Fibroblast of skin of left quadriceps (primary cell): ENCODE measurements at regions not wholly inside any gene's neighbourhood (a gene's known extent, or its start where the extent isn't known, plus 50 kb on each side); places are given as distances from the start of the nearest gene placed in this dataset.

Source experiments
- DNase-seq, 2 experiments: peaks; one replicate each; pipeline ENCODE4 v3.0.0-alpha.2; 2013; ENCODE audit warnings: low read depth in 2 of 2

GRCh38 chr9:107660976-107661375 lies 171.4 kb upstream of the KLF4 start:
- DNase-seq, result no peak

DNA sequence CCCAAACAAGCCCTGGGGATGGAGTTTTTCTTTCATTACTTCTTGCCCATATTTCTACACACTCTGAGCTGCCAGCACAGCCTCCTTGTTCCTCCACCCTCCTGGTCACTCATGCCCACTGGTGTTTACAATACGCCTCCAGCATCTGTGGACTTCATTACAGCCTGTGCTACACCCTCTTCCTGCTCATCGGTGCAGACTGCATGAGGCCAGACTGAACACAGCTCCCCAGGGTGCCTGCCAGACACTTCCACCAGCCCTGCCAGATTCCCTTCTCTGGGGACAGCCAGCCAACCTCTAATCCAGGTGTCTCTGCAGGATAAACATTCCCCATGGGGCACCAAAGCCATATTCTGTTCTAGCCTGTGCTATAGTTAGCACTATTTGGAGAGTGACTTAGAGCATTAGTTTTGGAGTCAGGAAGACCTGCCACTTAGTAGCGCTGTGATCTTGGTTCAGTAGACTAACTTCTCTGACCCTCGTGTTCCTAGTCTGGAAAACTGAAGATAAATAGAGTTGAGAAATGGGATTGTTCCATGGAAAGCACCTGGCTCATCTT lies 163.8 kb upstream of the KLF4 start:
- DNase-seq, result no peak

- DNase-seq, result no peak
These were observed 161.4 kb upstream of the KLF4 start for GRCh38 chr9:107650995-107651394.

DNA sequence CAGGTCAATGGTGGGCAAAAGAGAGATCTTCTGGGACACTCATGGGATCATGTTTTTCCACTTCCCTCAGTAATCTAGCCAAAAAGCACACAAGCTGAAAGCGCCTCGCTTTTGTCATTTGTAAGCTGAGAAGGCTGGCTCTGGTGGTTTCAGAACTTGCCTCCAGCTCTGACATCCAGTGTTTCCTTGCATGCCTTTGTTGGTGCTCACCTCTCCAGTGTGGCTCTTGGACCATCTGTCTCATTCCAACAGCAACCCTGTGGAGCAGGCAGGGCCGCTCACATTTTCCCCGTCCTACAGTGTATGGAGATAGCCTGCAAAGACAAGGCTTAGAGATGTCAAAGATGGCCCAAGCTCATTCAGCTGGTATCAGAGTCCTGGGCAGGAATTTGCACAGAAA lies 160.8 kb upstream of the KLF4 start:
- DNase-seq, result no peak

GRCh38 chr9:107648153-107648715 lies 158.7 kb upstream of the KLF4 start:
- DNase-seq, result peak; percentile 78 to 80

- DNase-seq, result no peak
These were observed 158.0 kb upstream of the KLF4 start for GRCh38 chr9:107647611-107648010.

DNA sequence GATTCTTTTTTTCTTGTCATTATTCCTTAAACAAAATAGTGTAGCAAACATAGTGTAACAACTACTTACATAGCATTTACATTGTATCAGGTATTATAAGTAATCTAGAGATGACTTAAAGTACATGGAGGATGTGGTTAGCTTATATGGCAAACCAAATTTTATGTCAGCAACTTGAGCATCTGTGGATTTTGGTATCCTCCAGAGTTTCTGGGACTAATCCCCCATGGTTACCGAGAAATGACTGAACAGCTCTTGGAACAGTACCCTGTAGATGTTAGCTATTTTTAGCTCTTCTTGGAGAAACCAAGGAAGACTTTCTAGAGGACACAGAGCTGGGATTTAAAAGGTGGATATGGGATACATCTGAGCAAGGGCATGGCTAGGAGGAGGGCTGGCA lies 157.6 kb upstream of the KLF4 start:
- DNase-seq, result no peak

DNA sequence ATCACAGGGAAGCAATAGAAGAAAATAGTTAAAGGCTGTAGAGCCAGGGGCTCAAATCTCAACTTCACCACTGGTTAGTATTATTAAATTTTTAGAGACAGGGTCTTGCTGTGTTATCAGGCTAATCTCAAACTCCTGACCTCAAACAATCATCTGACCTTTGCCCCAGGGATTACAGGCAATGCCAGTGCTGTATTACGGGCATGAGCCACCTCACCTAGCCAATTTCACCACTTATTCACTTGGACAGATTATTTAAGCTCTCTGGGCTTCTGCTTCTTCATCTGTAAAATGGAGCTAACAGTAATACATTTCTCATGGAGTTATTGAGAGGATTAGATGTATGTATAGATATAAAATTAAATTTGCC lies 155.9 kb upstream of the KLF4 start:
- DNase-seq, result no peak

- DNase-seq, result no peak
These were observed 155.3 kb upstream of the KLF4 start for GRCh38 chr9:107644733-107645463.

GRCh38 chr9:107639426-107639825 lies 149.9 kb upstream of the KLF4 start:
- DNase-seq, result no peak

GRCh38 chr9:107638521-107639310 lies 149.1 kb upstream of the KLF4 start:
- DNase-seq, result no peak

DNA sequence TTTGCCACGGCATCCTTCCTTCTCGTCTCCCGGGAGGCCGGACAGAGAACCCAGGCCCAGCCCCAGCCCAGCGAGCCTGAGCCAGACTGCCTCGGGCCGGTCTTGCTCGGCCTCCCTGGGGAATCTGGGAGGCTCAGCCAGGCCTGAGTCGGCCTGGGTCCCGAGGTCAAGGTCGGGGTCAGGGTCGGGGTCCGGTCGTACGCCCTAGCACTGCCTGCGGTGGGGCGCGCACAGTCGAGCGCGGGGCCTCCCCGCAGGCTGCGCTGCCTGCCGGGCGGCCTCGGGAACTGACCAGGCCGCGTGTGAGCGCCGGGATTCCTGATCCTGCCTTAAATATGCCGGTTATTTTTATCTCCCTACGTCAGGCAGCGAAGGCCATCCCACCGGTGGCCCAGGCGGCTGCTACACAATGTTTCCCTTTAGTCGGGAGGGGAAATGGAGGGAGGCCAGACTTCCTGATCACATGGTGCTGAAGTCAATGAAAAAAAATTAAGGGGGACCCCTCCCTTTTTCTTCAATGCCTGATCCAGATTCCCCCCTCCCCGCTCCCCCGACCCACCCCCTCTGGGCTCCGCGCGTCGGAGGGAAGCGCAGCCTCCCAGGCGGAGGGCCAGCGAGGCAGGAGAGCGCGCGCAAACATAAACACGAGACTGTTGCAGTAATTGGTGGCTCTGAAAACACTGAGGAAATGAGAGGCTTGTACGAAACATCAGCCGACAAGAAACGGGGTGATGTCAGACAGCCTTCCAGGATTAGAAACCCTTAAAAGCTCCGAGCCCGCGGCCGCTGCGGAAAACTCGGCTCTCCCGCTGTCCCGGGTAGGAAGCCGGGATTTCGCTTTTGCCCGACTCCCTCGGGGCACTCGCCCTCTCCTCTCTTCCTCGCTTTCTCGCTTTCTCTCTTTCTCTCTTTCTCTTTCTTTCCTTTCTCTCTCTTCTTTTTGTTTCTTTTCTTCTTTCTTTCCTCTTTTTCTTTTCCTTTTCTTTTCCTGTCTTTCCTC lies 148.2 kb upstream of the KLF4 start:
- DNase-seq, result peak; percentile 95 to 96

- DNase-seq, result no peak
These were observed 147.2 kb upstream of the KLF4 start for GRCh38 chr9:107636571-107637381.

DNA sequence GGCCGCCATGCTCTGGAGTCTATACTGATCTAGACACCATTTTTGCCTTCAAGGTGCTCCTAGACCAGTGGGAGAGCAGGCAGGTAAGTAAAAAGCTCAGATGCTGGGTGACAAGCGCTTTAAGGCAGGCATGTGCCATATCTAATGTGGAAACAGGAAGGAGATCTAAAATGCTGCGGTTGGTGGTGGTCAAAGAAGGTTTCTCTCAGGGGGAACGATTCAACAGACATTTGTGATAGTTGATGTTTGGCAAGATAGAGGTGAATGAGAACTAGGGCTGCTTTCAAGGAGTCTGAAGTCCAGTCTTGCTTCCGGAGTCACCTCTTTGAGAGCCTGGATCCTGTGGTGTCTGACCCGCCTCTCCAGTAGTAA lies 146.2 kb upstream of the KLF4 start:
- DNase-seq, result no peak

DNA sequence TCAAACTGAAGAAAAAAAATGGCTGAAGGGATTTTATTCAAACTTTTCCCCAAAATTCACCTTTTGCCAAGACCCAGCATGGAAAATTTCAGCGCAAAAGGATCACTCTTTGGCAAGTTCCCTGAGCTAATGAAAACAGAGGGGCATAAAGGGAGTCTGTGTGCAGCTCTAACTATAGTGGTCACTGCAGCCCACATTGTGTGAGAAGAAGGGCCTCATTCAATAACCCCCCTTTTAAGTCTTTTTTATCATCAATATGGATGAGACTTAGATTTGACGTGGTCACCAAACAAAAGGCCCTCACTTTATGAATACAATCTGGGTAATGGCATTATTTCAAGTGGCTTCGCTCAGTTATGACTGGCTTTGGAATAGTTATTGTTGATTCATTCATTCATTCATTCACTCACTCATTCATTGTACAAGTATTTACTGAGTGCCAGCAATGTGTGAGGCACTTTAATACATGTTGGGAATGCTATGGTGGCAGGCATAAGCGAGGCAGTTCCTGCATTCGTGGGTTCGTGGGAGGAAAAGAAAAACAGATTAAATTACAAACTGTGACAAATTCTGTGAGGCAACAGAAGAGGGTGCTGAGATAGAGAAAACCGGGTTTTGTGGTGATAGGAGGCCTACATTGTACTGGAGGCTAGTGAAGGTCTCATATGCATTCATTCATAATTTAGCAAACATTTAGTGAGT lies 145.7 kb upstream of the KLF4 start:
- DNase-seq, result no peak

DNA sequence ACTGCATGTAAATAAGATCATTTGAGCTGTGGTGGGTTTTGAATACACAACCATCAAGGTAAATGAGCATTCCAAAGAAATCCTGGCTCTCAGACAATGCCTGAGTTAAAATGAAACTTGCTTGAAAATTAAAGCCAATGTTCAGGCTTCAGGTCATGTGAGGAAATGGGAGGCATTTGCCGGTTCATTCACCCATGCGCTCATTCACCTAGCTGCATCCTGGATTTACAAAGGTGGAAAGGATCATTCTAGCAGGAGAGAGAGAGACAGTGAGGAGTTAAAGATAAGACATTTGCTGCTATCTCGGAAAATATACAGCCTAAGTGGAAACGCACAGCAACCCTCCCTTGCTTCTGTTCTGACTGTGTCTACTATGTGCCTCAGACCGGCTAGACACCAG lies 143.8 kb upstream of the KLF4 start:
- no peak for DNase-seq

- DNase-seq, result no peak
These were observed 143.1 kb upstream of the KLF4 start for GRCh38 chr9:107632661-107633060.

DNA sequence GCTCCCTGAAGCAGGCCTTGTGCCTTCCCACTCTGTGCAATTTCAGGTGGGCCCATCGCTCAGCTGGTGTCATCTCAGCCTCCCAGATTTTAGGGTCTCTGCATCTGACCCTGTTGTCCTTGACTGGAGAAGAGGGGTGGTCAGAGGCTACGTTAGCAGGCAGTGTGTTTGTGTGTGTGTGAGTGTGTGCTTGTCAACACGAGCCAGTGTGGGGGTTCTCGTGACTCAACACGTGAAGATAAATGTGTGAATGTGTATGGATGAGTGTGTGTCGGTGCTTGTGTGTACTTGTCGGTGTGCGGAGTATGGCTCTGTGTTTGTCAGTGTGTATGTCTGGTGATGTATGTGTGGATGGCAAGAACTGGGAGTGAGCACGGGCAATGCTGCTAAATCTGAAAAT lies 142.6 kb upstream of the KLF4 start:
- DNase-seq, result no peak

- DNase-seq, result no peak
These were observed 142.2 kb upstream of the KLF4 start for GRCh38 chr9:107631788-107632187.

GRCh38 chr9:107630156-107630555 lies 140.6 kb upstream of the KLF4 start:
- no peak for DNase-seq
